ENCODE measurements at regions not wholly inside any gene's neighbourhood (a gene's known extent, or its start where the extent isn't known, plus 50 kb on each side); places are given as distances from the start of the nearest gene placed in this dataset.

GRCh38 chr18:1998121-1998520 is 573.2 kb downstream of the METTL4 start:
- Histone ChIP-seq H3K4me1 (ENCODE audit: control insufficient read depth in 1 of 2, insufficient read depth in 2 of 2, low read depth in 1 of 2, low read length in 1 of 2) (no peaks in the 10 kb centered on the region), H3K27me3 (ENCODE audit: insufficient read depth) (no peaks in the 10 kb centered on the region; the same call in 1 of the 2 replicates), H3K27ac (ENCODE audit: low read depth in 2 of 2, low read length in 1 of 2) (no peak overlapping the region), H2AFZ (ENCODE audit: low read depth) (no peak overlapping the region), H3K79me2 (ENCODE audit: insufficient read depth) (no peaks in the 10 kb centered on the region), H3K9me2 (no peaks in the 10 kb centered on the region), H3K4me2 (no peak overlapping the region), H4K20me1 (ENCODE audit: insufficient read depth) (no peaks in the 10 kb centered on the region), H3K36me3 (replicated peaks in 1 of 2; ENCODE audit: control insufficient read depth in 1 of 2, insufficient read depth in 2 of 2, low read length in 1 of 2) (no peaks in the 10 kb centered on the region), H3K9me3 (no peaks in the 10 kb centered on the region), H3F3A (replicated peaks; ENCODE audit: insufficient read depth) (no peaks in the 10 kb centered on the region), H3K4me3 (ENCODE audit: low read depth in 2 of 2, low read length in 1 of 2) (no peak overlapping the region), H3K9ac (no peak overlapping the region)
- TF ChIP-seq FOSL2 (IDR thresholded peaks at IDR 0.05; ENCODE audit: borderline replicate concordance, low read depth), result no peak
- no peak for TF ChIP-seq FOXJ3 (CRISPR knock-in tag; IDR thresholded peaks at IDR 0.05)
- TF ChIP-seq, protein P1, sequence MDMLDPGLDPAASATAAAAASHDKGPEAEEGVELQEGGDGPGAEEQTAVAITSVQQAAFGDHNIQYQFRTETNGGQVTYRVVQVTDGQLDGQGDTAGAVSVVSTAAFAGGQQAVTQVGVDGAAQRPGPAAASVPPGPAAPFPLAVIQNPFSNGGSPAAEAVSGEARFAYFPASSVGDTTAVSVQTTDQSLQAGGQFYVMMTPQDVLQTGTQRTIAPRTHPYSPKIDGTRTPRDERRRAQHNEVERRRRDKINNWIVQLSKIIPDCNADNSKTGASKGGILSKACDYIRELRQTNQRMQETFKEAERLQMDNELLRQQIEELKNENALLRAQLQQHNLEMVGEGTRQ (IDR thresholded peaks at IDR 0.05; ENCODE audit: borderline replicate concordance, low read depth, low read length), result no peak
- no peak for TF ChIP-seq NFIC (IDR thresholded peaks at IDR 0.05; ENCODE audit: borderline replicate concordance)
- TF ChIP-seq EZH2phosphoT487 (IDR thresholded peaks at IDR 0.05; ENCODE audit: borderline replicate concordance, low read depth), result no peak
- no peak for TF ChIP-seq TCF12 (IDR thresholded peaks at IDR 0.05)
- TF ChIP-seq REST (IDR thresholded peaks at IDR 0.05; ENCODE audit: low read depth, low read length), result no peak
- TF ChIP-seq CHD2 (IDR thresholded peaks at IDR 0.05; ENCODE audit: low read length, partially characterized antibody), result no peak
- no peak for TF ChIP-seq GATA2 (CRISPR knock-in tag; IDR thresholded peaks at IDR 0.05)
- no peak for TF ChIP-seq GABPA (IDR thresholded peaks at IDR 0.05; ENCODE audit: low read depth)
- no peak for TF ChIP-seq FOXM1 (IDR thresholded peaks at IDR 0.05; ENCODE audit: low read depth)
- TF ChIP-seq RXRA (IDR thresholded peaks at IDR 0.05; ENCODE audit: borderline replicate concordance, low read depth), result no peak
- TF ChIP-seq TAF1 (IDR thresholded peaks at IDR 0.05; ENCODE audit: borderline replicate concordance, low read depth, low read length), result no peak
- TF ChIP-seq MXI1 (IDR thresholded peaks at IDR 0.05; ENCODE audit: low read depth, low read length), result no peak
- no peak for TF ChIP-seq ELF1 (IDR thresholded peaks at IDR 0.05)
- no peak for DNase-seq
- POLR2A ChIA-PET, result no interaction called here
- CTCF ChIA-PET, result no interaction called here
- WGBS (ENCODE audit: low lambda C conversion rate), result 0% methylated on average over 2 of the region's 2 CpGs

- no peak for DNase-seq
- no peaks in the 10 kb centered on the region for H3K9me2 ChIP-seq
- no peaks in the 10 kb centered on the region for H3K79me2 ChIP-seq (ENCODE audit: insufficient read depth)
- WGBS (ENCODE audit: low lambda C conversion rate), result 19% methylated on average over 3 of the region's 3 CpGs
- ChIA-PET POLR2A (no interaction called here), CTCF (no interaction called here)
- no peak overlapping the region for H3K4me2 ChIP-seq
- H3K4me1 ChIP-seq (ENCODE audit: control insufficient read depth in 1 of 2, insufficient read depth in 2 of 2, low read depth in 1 of 2, low read length in 1 of 2), result no peaks in the 10 kb centered on the region
- H2AFZ ChIP-seq (ENCODE audit: low read depth), result no peak overlapping the region
- H3K27me3 ChIP-seq (ENCODE audit: insufficient read depth), result no peaks in the 10 kb centered on the region; the same call in 1 of the 2 replicates
- no peak overlapping the region for H3K9ac ChIP-seq
- H3K4me3 ChIP-seq (ENCODE audit: low read depth in 2 of 2, low read length in 1 of 2), result no peak overlapping the region
- H3F3A ChIP-seq (replicated peaks; ENCODE audit: insufficient read depth), result no peaks in the 10 kb centered on the region
- no peaks in the 10 kb centered on the region for H3K9me3 ChIP-seq
- H3K36me3 ChIP-seq (replicated peaks in 1 of 2; ENCODE audit: control insufficient read depth in 1 of 2, insufficient read depth in 2 of 2, low read length in 1 of 2), result no peaks in the 10 kb centered on the region
- no peaks in the 10 kb centered on the region for H4K20me1 ChIP-seq (ENCODE audit: insufficient read depth)
- no peak overlapping the region for H3K27ac ChIP-seq (ENCODE audit: low read depth in 2 of 2, low read length in 1 of 2)
- TF ChIP-seq TCF12 (IDR thresholded peaks at IDR 0.05) (no peak), ELF1 (IDR thresholded peaks at IDR 0.05) (no peak), MXI1 (IDR thresholded peaks at IDR 0.05; ENCODE audit: low read depth, low read length) (no peak), RFX5 (IDR thresholded peaks at IDR 0.05; ENCODE audit: low read length) (no peak), SMC3 (IDR thresholded peaks at IDR 0.05; ENCODE audit: low read depth, low read length) (no peak), REST (IDR thresholded peaks at IDR 0.05; ENCODE audit: low read depth, low read length) (no peak), FOXJ3 (CRISPR knock-in tag; IDR thresholded peaks at IDR 0.05) (no peak), IRF3 (IDR thresholded peaks at IDR 0.05; ENCODE audit: low read depth, low read length) (no peak), SIN3A (IDR thresholded peaks at IDR 0.05; ENCODE audit: borderline replicate concordance, low read depth, low read length) (no peak), CHD2 (IDR thresholded peaks at IDR 0.05; ENCODE audit: low read length, partially characterized antibody) (no peak), RAD21 (IDR thresholded peaks at IDR 0.05; ENCODE audit: low read length) (no peak)
Measured at GRCh38 chr18:1999387-1999786, 571.9 kb downstream of the METTL4 start.

All from SK-N-SH (cell line).